HepG2 (cell line): ENCODE measurements at regions not wholly inside any gene's neighbourhood (a gene's known extent, or its start where the extent isn't known, plus 50 kb on each side); places are given as distances from the start of the nearest gene placed in this dataset.

Source experiments
- ADNP ChIP-seq: sonication (generic); formaldehyde crosslinking; IDR thresholded peaks from 2 replicates; pipeline ENCODE4 v1.4.0; 2020; ENCODE audit warnings: missing genetic modification reagents
- AFF4 ChIP-seq: sonication (generic); formaldehyde crosslinking; IDR thresholded peaks from 2 replicates; pipeline ENCODE4 v1.4.0; 2020; ENCODE audit warnings: missing genetic modification reagents
- CHD2 ChIP-seq: IDR thresholded peaks from 2 replicates; pipeline ENCODE4 v1.6.1; 2011; ENCODE audit warnings: low read depth, low read length, improper control_type of control experiment
- FOSL1 ChIP-seq: sonication (generic); formaldehyde crosslinking; IDR thresholded peaks from 2 replicates; pipeline ENCODE4 v1.9.0; 2021; ENCODE audit warnings: missing genetic modification reagents, borderline replicate concordance
- FOXM1 ChIP-seq: sonication (generic); formaldehyde crosslinking; IDR thresholded peaks from 2 replicates; pipeline ENCODE4 v1.5.0; 2020; ENCODE audit warnings: missing genetic modification reagents
- JUN ChIP-seq: sonication (generic); formaldehyde crosslinking; IDR thresholded peaks from 2 replicates; pipeline ENCODE4 v1.4.0; 2020; ENCODE audit warnings: mild to moderate bottlenecking, missing genetic modification reagents
- KAT2B ChIP-seq: fragments of 150-350 bp; IDR thresholded peaks from 2 replicates; pipeline ENCODE4 v1.6.1; 2014; ENCODE audit warnings: low read depth, low read length, borderline replicate concordance
- MAFF ChIP-seq: IDR thresholded peaks from 2 replicates; pipeline ENCODE4 v1.6.1; 2011; ENCODE audit warnings: low read depth, low read length, improper control_type of control experiment
- PAWR ChIP-seq: sonication (generic); formaldehyde crosslinking; IDR thresholded peaks from 2 replicates; pipeline ENCODE4 v1.4.0; 2020; ENCODE audit warnings: missing genetic modification reagents, mild to moderate bottlenecking, borderline replicate concordance
- RARA ChIP-seq: IDR thresholded peaks from 2 replicates; pipeline ENCODE4 v1.6.1; 2016; ENCODE audit warnings: missing genetic modification reagents, missing compliant biosample characterization
- RELA ChIP-seq: sonication (generic); formaldehyde crosslinking; IDR thresholded peaks from 2 replicates; pipeline ENCODE4 v1.4.0; 2020; ENCODE audit warnings: missing genetic modification reagents
- SOX5 ChIP-seq: IDR thresholded peaks from 2 replicates; pipeline ENCODE4 v1.6.1; 2016; ENCODE audit warnings: borderline replicate concordance
- TGIF2 ChIP-seq: IDR thresholded peaks from 2 replicates; pipeline ENCODE4 v1.6.1; 2016; ENCODE audit warnings: control low read depth, missing compliant biosample characterization
- ZBTB49 ChIP-seq: sonication (generic); formaldehyde crosslinking; IDR thresholded peaks from 2 replicates; pipeline ENCODE4 v1.4.0; 2020; ENCODE audit warnings: missing genetic modification reagents, borderline replicate concordance
- ZBTB7B ChIP-seq: sonication (generic); formaldehyde crosslinking; IDR thresholded peaks from 2 replicates; pipeline ENCODE4 v1.4.0; 2020; ENCODE audit warnings: missing genetic modification reagents
- ZNF205 ChIP-seq: IDR thresholded peaks from 2 replicates; pipeline ENCODE4 v1.6.1; 2018; ENCODE audit warnings: missing biosample characterization, missing genetic modification reagents
- ZNF256 ChIP-seq: sonication (generic); formaldehyde crosslinking; conservative IDR thresholded peaks from 2 replicates; pipeline ENCODE4 v1.4.0; 2020; ENCODE audit warnings: missing genetic modification reagents
- ZNF281 ChIP-seq: sonication (generic); formaldehyde crosslinking; IDR thresholded peaks from 2 replicates; pipeline ENCODE4 v1.4.0; 2020; ENCODE audit warnings: missing genetic modification reagents, borderline replicate concordance
- ZNF562 ChIP-seq: sonication (generic); formaldehyde crosslinking; IDR thresholded peaks from 2 replicates; pipeline ENCODE4 v1.8.0; 2022; ENCODE audit warnings: missing genetic modification reagents, borderline replicate concordance
- ZNF7 ChIP-seq: IDR thresholded peaks from 2 replicates; pipeline ENCODE4 v1.6.1; 2016; ENCODE audit warnings: missing biosample characterization, missing genetic modification reagents
- ZNF816 ChIP-seq: sonication (generic); formaldehyde crosslinking; IDR thresholded peaks from 2 replicates; pipeline ENCODE4 v1.8.0; 2022; ENCODE audit warnings: missing genetic modification reagents, mild to moderate bottlenecking, borderline replicate concordance

- TF ChIP-seq ZNF205 (CRISPR knock-in tag) (no peak; the same call in none of the 2 replicates), ZNF562 (CRISPR knock-in tag) (no peak), TGIF2 (CRISPR knock-in tag) (peak; percentile 70; the same call in 1 of the 2 replicates), KAT2B (no peak), JUN (peak; percentile 73), RELA (CRISPR knock-in tag) (no peak), CHD2 (no peak), ZBTB7B (peak; percentile 25; the same call in 1 of the 2 replicates), FOXM1 (CRISPR knock-in tag) (no peak), ADNP (CRISPR knock-in tag) (no peak), ZNF281 (CRISPR knock-in tag) (peak; percentile 19; the same call in 1 of the 2 replicates), MAFF (peak; percentile 75), ZNF816 (CRISPR knock-in tag) (no peak), RARA (peak; percentile 93), ZBTB49 (CRISPR knock-in tag) (peak; percentile 30; the same call in 1 of the 2 replicates), ZNF7 (no peak), ZNF256 (no peak), FOSL1 (no peak), AFF4 (CRISPR knock-in tag) (0 out of 2 replicates have a peak, but pooled peaks have one; percentile 55), PAWR (CRISPR knock-in tag) (no peak), SOX5 (CRISPR knock-in tag) (peak; percentile 100)
Measured at GRCh38 chr2:8119782-8120505, 561.9 kb upstream of the ID2 start (continued).
